Neural cell (in vitro differentiated cells): ENCODE measurements at regions not wholly inside any gene's neighbourhood (a gene's known extent, or its start where the extent isn't known, plus 50 kb on each side); places are given as distances from the start of the nearest gene placed in this dataset.

ENCODE experiments used
- CTCF ChIP-seq: fragments of 450-650 bp; IDR thresholded peaks from 2 replicates; pipeline ENCODE4 v1.5.1; 2014; ENCODE audit warnings: antibody characterized with exemption, mild to moderate bottlenecking, moderate library complexity; ENCODE audit not compliant: poor library complexity, severe bottlenecking
- EP300 ChIP-seq: fragments of 450-650 bp; conservative IDR thresholded peaks from 2 replicates; pipeline ENCODE4 v1.6.1; 2014; ENCODE audit warnings: antibody characterized with exemption, mild to moderate bottlenecking, moderate library complexity; ENCODE audit not compliant: poor library complexity, severe bottlenecking
- EZH2 ChIP-seq: fragments of 200-600, 300-800 bp; shearing (Covaris generic), sonication (generic); IDR thresholded peaks from 2 replicates; pipeline ENCODE4 v1.6.1; 2014; ENCODE audit warnings: antibody characterized with exemption, low read length, borderline replicate concordance, mild to moderate bottlenecking; ENCODE audit not compliant: insufficient read depth, poor library complexity, severe bottlenecking
- TAF1 ChIP-seq: IDR thresholded peaks from 2 replicates; pipeline ENCODE4 v1.6.1; 2012; ENCODE audit warnings: low read depth

GRCh38 chr3:82012775-82013174 lies 251.3 kb upstream of the GBE1 start:
- TF ChIP-seq CTCF (no peak), EZH2 (no peak), TAF1 (no peak), EP300 (no peak)
